ENCODE measurements at regions not wholly inside any gene's neighbourhood (a gene's known extent, or its start where the extent isn't known, plus 50 kb on each side); places are given as distances from the start of the nearest gene placed in this dataset.
"Not testable (repeated sequence)": the region's sequence is repeated elsewhere in the genome, so short reads cannot be mapped to it uniquely, and the experiment has no call there.

DNA sequence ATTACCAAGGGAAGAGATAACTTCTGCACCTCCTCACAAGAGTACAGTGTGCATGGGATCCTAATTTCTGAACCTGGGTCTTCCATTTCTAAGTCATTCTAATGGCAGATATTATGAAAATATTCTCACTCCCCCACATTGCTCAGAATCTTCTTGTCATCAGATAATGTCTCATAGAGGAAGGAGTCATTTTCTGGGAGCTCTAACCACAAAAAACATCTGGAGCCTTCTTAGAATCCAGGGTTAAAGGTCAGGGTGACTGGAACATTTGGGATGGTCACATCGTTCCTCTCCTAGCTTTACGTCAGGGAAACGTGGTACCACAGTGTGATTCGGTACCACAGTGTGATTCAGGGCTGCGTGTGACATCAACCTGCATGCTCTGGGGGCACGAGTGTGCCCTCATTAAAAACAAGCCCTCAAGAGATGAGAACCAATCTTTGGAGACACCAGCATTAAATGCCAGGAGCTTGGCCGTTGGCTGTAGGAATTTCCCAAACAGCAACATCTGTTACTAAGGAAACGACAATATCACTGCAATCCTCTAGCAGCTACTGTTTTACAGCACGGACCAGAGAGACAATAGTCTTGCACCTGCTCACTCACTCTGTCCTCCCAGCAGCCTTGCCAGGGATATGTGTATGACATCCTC, 179.1 kb downstream of the PSMG1 start:
- intact Hi-C loops (cut with DNase I): loop anchor here in 1 of 2 donors (10.0 kb wide), 1 partner anchor 199 kb away; the partner anchor contains the start of gene ETS2
- ATAC-seq (peak; percentile 37), DNase-seq (peak in 1 of 4 donors; percentile 72)
- TF ChIP-seq, protein P1, sequence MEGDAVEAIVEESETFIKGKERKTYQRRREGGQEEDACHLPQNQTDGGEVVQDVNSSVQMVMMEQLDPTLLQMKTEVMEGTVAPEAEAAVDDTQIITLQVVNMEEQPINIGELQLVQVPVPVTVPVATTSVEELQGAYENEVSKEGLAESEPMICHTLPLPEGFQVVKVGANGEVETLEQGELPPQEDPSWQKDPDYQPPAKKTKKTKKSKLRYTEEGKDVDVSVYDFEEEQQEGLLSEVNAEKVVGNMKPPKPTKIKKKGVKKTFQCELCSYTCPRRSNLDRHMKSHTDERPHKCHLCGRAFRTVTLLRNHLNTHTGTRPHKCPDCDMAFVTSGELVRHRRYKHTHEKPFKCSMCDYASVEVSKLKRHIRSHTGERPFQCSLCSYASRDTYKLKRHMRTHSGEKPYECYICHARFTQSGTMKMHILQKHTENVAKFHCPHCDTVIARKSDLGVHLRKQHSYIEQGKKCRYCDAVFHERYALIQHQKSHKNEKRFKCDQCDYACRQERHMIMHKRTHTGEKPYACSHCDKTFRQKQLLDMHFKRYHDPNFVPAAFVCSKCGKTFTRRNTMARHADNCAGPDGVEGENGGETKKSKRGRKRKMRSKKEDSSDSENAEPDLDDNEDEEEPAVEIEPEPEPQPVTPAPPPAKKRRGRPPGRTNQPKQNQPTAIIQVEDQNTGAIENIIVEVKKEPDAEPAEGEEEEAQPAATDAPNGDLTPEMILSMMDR (IDR thresholded peaks at IDR 0.05): no peak
- Histone ChIP-seq H3K9me3 (no peaks in the 10 kb centered on the region), H3K27ac (peak overlapping the region; percentile 51 to 86), H3K27me3 (no peaks in the 10 kb centered on the region), H3K4me1 (peaks cover 17 to 92% of the 10 kb centered on the region in 2 donors), H3K4me3 (no peak overlapping the region), H3K36me3 (no peaks in the 10 kb centered on the region)

DNA sequence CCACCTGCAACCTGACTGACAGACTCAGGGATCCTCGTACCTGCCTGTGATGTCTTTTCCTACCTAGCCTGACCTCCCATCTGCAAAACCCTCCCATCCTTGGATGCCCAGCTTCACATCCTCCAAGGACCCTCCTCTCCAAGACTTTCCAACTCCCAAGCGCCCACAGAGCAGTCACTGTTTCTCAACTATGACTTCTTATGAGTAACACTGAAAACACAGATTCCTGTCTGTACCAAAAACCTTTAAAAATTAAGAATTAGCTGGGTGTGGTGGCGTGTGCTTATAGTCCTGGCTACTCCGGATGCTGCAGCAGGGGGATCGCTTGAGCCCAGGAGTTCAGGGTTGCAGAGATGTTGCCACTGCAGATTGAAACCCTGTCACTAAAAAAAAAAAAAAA, 181.9 kb downstream of the PSMG1 start:
- H3K27ac ChIP-seq: peak overlapping the region in 1 of 2 donors; percentile 69
- ATAC-seq: no peak

DNA sequence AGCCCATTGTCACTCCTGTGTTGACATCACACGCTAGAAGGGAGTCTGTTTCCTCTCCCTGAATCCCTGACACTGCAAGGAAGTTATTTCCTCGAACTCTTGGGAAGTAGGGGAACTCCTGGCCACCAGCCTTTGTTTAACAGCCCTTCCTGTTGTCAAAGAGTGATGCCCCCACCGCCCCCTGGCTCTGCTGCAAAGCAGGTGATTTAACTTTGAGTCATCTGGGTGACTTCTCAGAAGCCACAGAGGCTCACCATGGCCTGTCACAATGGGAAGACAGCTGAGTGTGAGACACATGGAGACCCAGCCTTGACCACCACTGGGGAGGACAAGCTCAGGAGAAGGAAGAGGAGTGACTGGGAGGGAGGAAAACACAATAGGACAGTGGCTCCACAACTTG, 182.8 kb downstream of the PSMG1 start:
- Histone ChIP-seq H3K4me1 (peaks cover 16 to 90% of the 10 kb centered on the region in 2 donors), H3K9me3 (no peaks in the 10 kb centered on the region), H3K27me3 (no peaks in the 10 kb centered on the region), H3K27ac (peak overlapping the region in 1 of 2 donors; percentile 69), H3K4me3 (no peak overlapping the region), H3K36me3 (no peaks in the 10 kb centered on the region)
- TF ChIP-seq, protein P1 (IDR thresholded peaks at IDR 0.05): no peak
- intact Hi-C loops (cut with DNase I): loop anchor here in 1 of 2 donors (10.0 kb wide), 1 partner anchor 196 kb away; the partner anchor contains the start of gene ETS2
- DNase-seq (peak in 1 of 4 donors; percentile 64), ATAC-seq (peak; percentile 3)

More for the DNA sequence above, 181.9 kb downstream of the PSMG1 start:
- intact Hi-C loops (cut with DNase I): loop anchor here in 1 of 2 donors (10.0 kb wide), 1 partner anchor 197 kb away; the partner anchor contains the start of gene ETS2
- H3K4me1 ChIP-seq: peaks cover 17 to 90% of the 10 kb centered on the region in 2 donors
- TF ChIP-seq, protein P1 (IDR thresholded peaks at IDR 0.05): no peak
- no peak for DNase-seq
- no peaks in the 10 kb centered on the region for H3K27me3 ChIP-seq
- no peaks in the 10 kb centered on the region for H3K9me3 ChIP-seq
- H3K36me3 ChIP-seq: no peaks in the 10 kb centered on the region
- H3K4me3 ChIP-seq: no peak overlapping the region

DNA sequence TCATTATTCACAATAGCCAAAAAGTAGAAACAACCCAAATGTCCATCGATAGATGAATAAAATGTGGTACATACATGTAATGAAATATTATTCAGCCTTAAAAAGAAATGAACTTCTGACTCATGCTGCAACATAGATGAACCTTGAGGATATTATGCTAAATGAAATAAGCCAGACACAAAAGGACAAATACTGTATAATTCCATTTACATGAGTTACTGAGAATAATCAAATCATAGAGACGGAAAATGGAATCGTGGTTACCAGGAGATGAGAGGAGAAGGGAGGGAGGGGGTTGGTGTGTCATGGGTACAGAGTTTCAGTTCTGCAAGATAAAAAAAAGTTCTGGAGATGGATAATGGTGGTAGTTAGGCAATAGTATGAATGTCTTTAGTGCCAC, 184.1 kb downstream of the PSMG1 start:
- intact Hi-C loops (cut with DNase I): no loop called here
- peaks cover 5 to 90% of the 10 kb centered on the region in 2 donors for H3K4me1 ChIP-seq
- ATAC-seq: no peak
- TF ChIP-seq, protein P1 (IDR thresholded peaks at IDR 0.05): no peak
- H3K27me3 ChIP-seq: no peaks in the 10 kb centered on the region
- H3K9me3 ChIP-seq: no peaks in the 10 kb centered on the region
- no peak for DNase-seq
- no peak overlapping the region for H3K4me3 ChIP-seq
- H3K27ac ChIP-seq: peak overlapping the region in 1 of 2 donors; percentile 28
- no peaks in the 10 kb centered on the region for H3K36me3 ChIP-seq

DNA sequence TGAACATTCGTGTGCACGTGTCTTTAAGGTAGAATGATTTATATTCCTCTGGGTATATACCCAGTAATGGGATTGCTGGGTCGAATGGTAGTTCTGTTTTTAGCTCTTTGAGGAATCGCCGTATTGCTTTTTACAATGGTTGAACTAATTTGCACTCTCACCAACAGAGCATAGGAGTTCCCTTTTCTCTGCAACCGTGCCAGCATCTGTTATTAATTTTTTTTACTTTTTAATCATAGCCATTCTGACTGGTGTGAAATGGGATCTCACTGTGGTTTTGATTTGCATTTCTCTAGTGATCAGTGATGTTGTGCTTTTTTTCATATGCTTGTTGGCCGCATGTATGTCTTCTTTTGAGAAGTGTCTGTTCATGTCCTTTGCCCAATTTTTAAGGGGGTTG, 185.0 kb downstream of the PSMG1 start:
- H3K4me1 ChIP-seq: peaks cover 7 to 90% of the 10 kb centered on the region in 2 donors
- H3K36me3 ChIP-seq; H3K27ac ChIP-seq; H3K27me3 ChIP-seq; ATAC-seq; intact Hi-C loops (cut with DNase I); H3K4me3 ChIP-seq; DNase-seq; H3K9me3 ChIP-seq: not testable (repeated sequence)

DNA sequence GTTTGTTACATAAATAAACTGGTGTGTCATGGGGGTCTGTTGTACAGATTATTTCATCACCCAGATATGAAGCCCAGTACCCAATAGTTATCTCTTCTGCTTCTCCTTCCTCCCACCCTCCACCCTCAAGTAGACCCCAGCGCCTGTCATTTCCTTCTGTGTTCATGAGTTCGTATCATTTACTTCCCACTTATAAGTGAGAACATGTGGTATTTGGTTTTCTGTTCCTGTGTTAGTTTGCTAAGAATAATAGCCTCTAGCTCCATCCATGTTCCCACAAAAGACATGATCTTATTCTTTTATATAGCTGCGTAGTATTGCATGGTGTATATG, 185.4 kb downstream of the PSMG1 start:
- ATAC-seq; DNase-seq; H3K4me3 ChIP-seq; intact Hi-C loops (cut with DNase I); H3K9me3 ChIP-seq; H3K27me3 ChIP-seq; H3K27ac ChIP-seq; H3K36me3 ChIP-seq: not testable (repeated sequence)
- H3K4me1 ChIP-seq: peaks cover 7 to 90% of the 10 kb centered on the region in 2 donors

Data from left lung (tissue), 4 donors.